ENCODE measurements at regions not wholly inside any gene's neighbourhood (a gene's known extent, or its start where the extent isn't known, plus 50 kb on each side); places are given as distances from the start of the nearest gene placed in this dataset.
"Not testable (repeated sequence)": the region's sequence is repeated elsewhere in the genome, so short reads cannot be mapped to it uniquely, and the experiment has no call there.

GRCh38 chr22:47406896-47407295, 644.4 kb downstream of the TBC1D22A start:
- Histone ChIP-seq H3K4me1 (no peaks in the 10 kb centered on the region), H3K4me3 (no peak overlapping the region), H3K27me3 (replicated peaks in 1 of 7) (peaks cover 0 to 47% (median 0%) of the 10 kb centered on the region in 7 donors), H3K9me3 (no peaks in the 10 kb centered on the region), H3K36me3 (no peaks in the 10 kb centered on the region), H3K27ac (no peak overlapping the region)
- WGBS, 5 donors: 77 to 89% (median 86%) methylated on average over 9 to 11 of the region's 11 CpGs
- no peak for DNase-seq
- intact Hi-C loops (cut with DNase I; ENCODE audit: low total_unique reads): no loop called here
- no peak for TF ChIP-seq POLR2AphosphoS5 (IDR thresholded peaks at IDR 0.05)
- TF ChIP-seq, protein P1, sequence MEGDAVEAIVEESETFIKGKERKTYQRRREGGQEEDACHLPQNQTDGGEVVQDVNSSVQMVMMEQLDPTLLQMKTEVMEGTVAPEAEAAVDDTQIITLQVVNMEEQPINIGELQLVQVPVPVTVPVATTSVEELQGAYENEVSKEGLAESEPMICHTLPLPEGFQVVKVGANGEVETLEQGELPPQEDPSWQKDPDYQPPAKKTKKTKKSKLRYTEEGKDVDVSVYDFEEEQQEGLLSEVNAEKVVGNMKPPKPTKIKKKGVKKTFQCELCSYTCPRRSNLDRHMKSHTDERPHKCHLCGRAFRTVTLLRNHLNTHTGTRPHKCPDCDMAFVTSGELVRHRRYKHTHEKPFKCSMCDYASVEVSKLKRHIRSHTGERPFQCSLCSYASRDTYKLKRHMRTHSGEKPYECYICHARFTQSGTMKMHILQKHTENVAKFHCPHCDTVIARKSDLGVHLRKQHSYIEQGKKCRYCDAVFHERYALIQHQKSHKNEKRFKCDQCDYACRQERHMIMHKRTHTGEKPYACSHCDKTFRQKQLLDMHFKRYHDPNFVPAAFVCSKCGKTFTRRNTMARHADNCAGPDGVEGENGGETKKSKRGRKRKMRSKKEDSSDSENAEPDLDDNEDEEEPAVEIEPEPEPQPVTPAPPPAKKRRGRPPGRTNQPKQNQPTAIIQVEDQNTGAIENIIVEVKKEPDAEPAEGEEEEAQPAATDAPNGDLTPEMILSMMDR (IDR thresholded peaks at IDR 0.05 in 8 of 11, conservative IDR thresholded peaks at IDR 0.05 in 3 of 11): no peak

DNA sequence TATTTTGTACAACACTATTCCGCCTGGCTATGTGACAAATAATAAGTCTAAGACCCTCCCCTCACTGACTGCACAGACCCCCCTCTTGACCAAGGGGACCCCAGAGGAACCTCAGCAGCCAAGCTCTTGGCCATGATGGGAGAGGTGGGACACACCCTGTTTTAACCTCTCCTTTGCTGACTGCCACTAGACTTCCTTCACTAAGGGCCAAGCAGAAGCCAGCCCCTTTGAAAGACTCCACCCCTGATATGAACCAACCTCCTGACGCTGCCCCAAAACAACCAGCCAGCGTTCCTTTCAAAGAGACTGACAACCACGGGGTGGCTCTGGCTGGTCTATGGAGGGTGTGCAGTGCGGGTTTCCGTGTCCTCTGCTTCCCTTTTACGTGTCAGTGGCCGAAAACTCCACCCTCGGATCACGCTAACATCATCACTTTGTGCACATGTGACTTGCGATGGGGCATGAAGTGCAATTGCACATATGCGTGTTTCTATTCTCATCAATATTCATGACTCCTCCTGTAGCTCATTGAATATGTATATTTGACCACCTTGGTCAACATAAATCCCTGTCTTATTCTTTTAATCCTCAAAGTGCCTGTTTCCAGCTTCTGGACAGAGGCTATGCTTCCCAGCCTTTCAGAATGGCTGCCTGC, 643.9 kb downstream of the TBC1D22A start:
- no peak for DNase-seq
- H3K36me3 ChIP-seq: no peaks in the 10 kb centered on the region
- H3K4me3 ChIP-seq: no peak overlapping the region
- intact Hi-C loops (cut with DNase I; ENCODE audit: low total_unique reads): no loop called here
- 88 to 94% (median 90%) methylated on average over 12 of the region's 12 CpGs for WGBS, 5 donors
- no peaks in the 10 kb centered on the region for H3K9me3 ChIP-seq
- no peaks in the 10 kb centered on the region for H3K4me1 ChIP-seq
- peaks cover 0 to 47% (median 0%) of the 10 kb centered on the region in 7 donors for H3K27me3 ChIP-seq (replicated peaks in 1 of 7)
- no peak overlapping the region for H3K27ac ChIP-seq
- TF ChIP-seq POLR2A (IDR thresholded peaks at IDR 0.05): no peak
- TF ChIP-seq, protein P1 (IDR thresholded peaks at IDR 0.05 in 8 of 11, conservative IDR thresholded peaks at IDR 0.05 in 3 of 11): no peak
- no peak for TF ChIP-seq POLR2AphosphoS5 (IDR thresholded peaks at IDR 0.05)

- H3K4me3 ChIP-seq; DNase-seq; H3K36me3 ChIP-seq; intact Hi-C loops (cut with DNase I; ENCODE audit: low total_unique reads); H3K9me3 ChIP-seq; H3K27ac ChIP-seq; H3K4me1 ChIP-seq: not testable (repeated sequence)
- peaks cover 0 to 43% (median 0%) of the 10 kb centered on the region in 7 donors for H3K27me3 ChIP-seq (replicated peaks in 1 of 7)
- 74 to 94% (median 85%) methylated on average over 14 to 15 of the region's 15 CpGs for WGBS, 5 donors
These were observed 642.8 kb downstream of the TBC1D22A start for GRCh38 chr22:47405222-47405621.

DNA sequence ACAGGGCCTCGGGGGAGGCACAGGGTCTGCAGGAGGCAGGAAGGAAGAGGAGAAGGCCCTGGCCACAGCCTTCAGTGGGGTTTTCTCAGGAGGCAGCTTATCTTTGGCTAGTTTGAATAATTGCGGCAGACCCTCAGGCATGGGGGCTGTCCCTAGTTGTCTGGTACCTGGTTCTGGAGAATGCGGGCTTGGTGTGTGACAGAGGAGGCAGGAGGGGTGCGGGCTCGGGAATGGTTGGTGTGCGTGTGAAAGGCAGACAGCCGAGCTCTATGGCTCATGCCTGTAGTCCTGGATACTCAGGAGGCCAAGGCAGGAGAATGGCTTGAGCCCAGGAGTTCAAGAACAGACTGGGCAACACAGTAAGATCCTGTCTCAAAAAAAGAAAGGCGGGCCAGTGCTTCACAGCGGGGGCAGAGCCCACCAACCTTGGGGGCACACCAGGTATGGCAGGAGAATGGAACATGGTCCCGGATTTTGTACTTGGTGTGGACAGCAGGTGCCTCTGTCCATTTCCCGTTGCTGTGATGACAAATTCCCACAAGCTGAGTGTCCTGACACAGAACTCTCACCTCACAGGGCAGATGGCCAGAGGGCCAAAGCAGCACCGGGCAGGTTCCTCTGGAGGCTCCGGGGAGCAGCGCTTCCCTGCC, 640.6 kb downstream of the TBC1D22A start:
- no peaks in the 10 kb centered on the region for H3K4me1 ChIP-seq
- no peak overlapping the region for H3K27ac ChIP-seq
- no peaks in the 10 kb centered on the region for H3K9me3 ChIP-seq
- 77 to 88% (median 82%) methylated on average over 14 of the region's 14 CpGs for WGBS, 5 donors
- peak; percentile 47 for DNase-seq
- peaks cover 0 to 20% (median 0%) of the 10 kb centered on the region in 7 donors for H3K27me3 ChIP-seq (replicated peaks in 1 of 7)
- H3K36me3 ChIP-seq: no peaks in the 10 kb centered on the region
- no peak overlapping the region for H3K4me3 ChIP-seq
- intact Hi-C loops (cut with DNase I; ENCODE audit: low total_unique reads): no loop called here
- TF ChIP-seq POLR2A (IDR thresholded peaks at IDR 0.05) (no peak), POLR2AphosphoS5 (IDR thresholded peaks at IDR 0.05) (no peak)
- TF ChIP-seq, protein P1 (IDR thresholded peaks at IDR 0.05 in 8 of 11, conservative IDR thresholded peaks at IDR 0.05 in 3 of 11): no peak

Data from spleen (tissue), 11 donors.